Ovary (tissue), 7 donors: ENCODE measurements at regions not wholly inside any gene's neighbourhood (a gene's known extent, or its start where the extent isn't known, plus 50 kb on each side); places are given as distances from the start of the nearest gene placed in this dataset.
"Not testable (repeated sequence)": the region's sequence is repeated elsewhere in the genome, so short reads cannot be mapped to it uniquely, and the experiment has no call there.

Experiments
- DNase-seq, 5 donors: peaks; one replicate each; pipeline ENCODE4 v3.0.0-alpha.2; 2019 to 2020
- H3K27ac ChIP-seq, 2 donors: fragments of 200-600 bp; one replicate each; pipeline versions ENCODE4 v1.5.1 to v1.8.0; 2019 to 2022
- H3K27me3 ChIP-seq: fragments of 200-600 bp; one replicate; pipeline ENCODE4 v1.8.0; 2022
- H3K36me3 ChIP-seq: fragments of 200-600 bp; sonication (generic); one replicate; pipeline ENCODE4 v1.5.1; 2019
- H3K4me1 ChIP-seq: one replicate; pipeline ENCODE4 v1.8.1; 2013; ENCODE audit warnings: mild to moderate bottlenecking, moderate library complexity; ENCODE audit not compliant: insufficient read depth
- H3K4me3 ChIP-seq: fragments of 200-600 bp; sonication (generic); one replicate; pipeline ENCODE4 v1.5.1; 2017
- H3K9me3 ChIP-seq, 2 donors: fragments of 200-600 bp in 1 of 2; sonication (generic) in 1 of 2; one replicate each; pipeline versions ENCODE4 v1.5.1 to v1.8.1; 2013 to 2019; ENCODE audit warnings: mild to moderate bottlenecking in 1 of 2, moderate library complexity in 1 of 2
- EP300 ChIP-seq: sonication (generic); formaldehyde crosslinking; IDR thresholded peaks from one replicate; pipeline ENCODE4 v1.6.1; 2017; ENCODE audit warnings: antibody characterized with exemption
- POLR2A ChIP-seq: fragments of 450-650 bp; IDR thresholded peaks from one replicate; pipeline ENCODE4 v1.6.1; 2017; ENCODE audit warnings: antibody characterized with exemption, mild to moderate bottlenecking, moderate library complexity
- WGBS, 3 donors: extraction: QIAGEN DNeasy Blood & Tissue Kit in 1 of 3; methylation state at CpG; one replicate each; pipeline versions ENCODE4 v1.1.5 to v1.1.7; 2013 to 2017; 5-methylcytosine and 5-hydroxymethylcytosine counted together
- intact Hi-C, 4 donors: fragments of 100-400 bp; cut with DNase I; formaldehyde crosslinking; loops; one replicate each; pipeline versions ENCODE4 v1.11.0 to v1.15.1; 2022 to 2023
- TF ChIP-seq, protein P1 (sequence below), 3 donors: fragments of 450-650 bp in 2 of 3; fragments of 200-600 bp in 1 of 3; IDR thresholded peaks; one replicate each; pipeline versions ENCODE4 v1.5.1 to v1.8.0; 2016 to 2022; ENCODE audit warnings: antibody characterized with exemption in 3 of 3, mild to moderate bottlenecking in 1 of 3
- donor health status: DM: no; HTN: no; CAD: no; lungs with moderate emphysema.
- donor health status: DM: no; HTN: no; CAD: no.
- donor health status: Bipolar disorder and iron deficiency.
- donor health status: DM: no; HTN: no; CAD: no.
- donor health status: DM: yes; HTN: yes; CAD: no.

DNA sequence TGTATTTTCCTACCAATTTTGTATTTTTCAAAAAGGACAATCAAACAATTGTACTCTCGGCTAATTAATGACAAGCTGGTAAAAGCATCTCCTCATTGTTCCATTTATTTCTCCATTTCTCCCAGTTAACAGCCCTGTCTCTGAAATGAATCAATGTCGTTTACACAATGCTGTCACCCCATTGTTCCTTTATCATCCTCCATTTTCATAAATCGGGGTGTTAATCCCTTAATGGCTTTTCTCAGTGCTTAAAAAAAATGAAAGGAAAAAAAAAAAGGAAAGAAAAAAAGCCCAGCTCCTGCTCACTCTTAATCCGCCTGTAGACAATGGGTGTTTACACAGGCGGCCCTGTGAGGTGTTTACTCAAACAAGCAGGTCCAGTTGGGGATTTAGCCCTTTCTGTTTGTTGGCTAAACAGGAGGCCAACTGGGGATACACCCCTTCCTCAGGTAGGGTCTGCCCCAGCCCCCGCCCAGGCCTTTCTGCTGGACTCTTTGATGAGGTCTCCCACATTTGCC, 86.8 kb upstream of the SALL1 start:
- no peaks in the 10 kb centered on the region for H3K9me3 ChIP-seq
- TF ChIP-seq POLR2A = no peak
- TF ChIP-seq, protein P1, sequence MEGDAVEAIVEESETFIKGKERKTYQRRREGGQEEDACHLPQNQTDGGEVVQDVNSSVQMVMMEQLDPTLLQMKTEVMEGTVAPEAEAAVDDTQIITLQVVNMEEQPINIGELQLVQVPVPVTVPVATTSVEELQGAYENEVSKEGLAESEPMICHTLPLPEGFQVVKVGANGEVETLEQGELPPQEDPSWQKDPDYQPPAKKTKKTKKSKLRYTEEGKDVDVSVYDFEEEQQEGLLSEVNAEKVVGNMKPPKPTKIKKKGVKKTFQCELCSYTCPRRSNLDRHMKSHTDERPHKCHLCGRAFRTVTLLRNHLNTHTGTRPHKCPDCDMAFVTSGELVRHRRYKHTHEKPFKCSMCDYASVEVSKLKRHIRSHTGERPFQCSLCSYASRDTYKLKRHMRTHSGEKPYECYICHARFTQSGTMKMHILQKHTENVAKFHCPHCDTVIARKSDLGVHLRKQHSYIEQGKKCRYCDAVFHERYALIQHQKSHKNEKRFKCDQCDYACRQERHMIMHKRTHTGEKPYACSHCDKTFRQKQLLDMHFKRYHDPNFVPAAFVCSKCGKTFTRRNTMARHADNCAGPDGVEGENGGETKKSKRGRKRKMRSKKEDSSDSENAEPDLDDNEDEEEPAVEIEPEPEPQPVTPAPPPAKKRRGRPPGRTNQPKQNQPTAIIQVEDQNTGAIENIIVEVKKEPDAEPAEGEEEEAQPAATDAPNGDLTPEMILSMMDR (IDR thresholded peaks at IDR 0.05) = no peak
- TF ChIP-seq EP300 = no peak
- WGBS, 3 donors = 79 to 90% (median 85%) methylated on average over 6 of the region's 6 CpGs
- H3K4me1 ChIP-seq = no peaks in the 10 kb centered on the region
- H3K27me3 ChIP-seq = no peaks in the 10 kb centered on the region
- H3K27ac ChIP-seq = no peak overlapping the region
- intact Hi-C loops = no loop called here
- H3K36me3 ChIP-seq = no peaks in the 10 kb centered on the region
- DNase-seq = no peak
- H3K4me3 ChIP-seq = no peak overlapping the region

DNA sequence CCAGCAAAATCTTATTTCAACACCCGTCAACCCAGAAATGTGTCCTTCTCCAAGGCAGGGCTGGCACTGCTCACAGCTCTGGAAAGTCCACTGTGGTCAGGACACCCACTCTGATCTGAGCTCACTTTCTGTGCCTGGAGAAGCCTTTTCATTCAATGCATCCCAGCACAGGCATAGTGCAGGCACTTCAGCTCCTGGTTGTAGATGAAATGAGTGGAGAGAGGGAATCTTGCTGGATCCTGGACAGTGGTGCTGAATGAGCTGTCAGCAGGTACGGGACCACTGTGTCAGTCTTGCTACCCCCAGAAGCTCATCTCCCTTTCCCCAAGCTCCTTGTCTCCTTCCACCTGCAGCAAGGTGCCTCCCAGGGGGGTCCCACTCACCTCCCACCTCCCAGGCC, 86.1 kb upstream of the SALL1 start:
- 76 to 98% (median 86%) methylated on average over 2 of the region's 2 CpGs for WGBS, 3 donors
- H3K36me3 ChIP-seq = no peaks in the 10 kb centered on the region
- no peaks in the 10 kb centered on the region for H3K4me1 ChIP-seq
- DNase-seq = no peak
- intact Hi-C loops = no loop called here
- H3K27me3 ChIP-seq = no peaks in the 10 kb centered on the region
- no peak overlapping the region for H3K27ac ChIP-seq
- H3K9me3 ChIP-seq = no peaks in the 10 kb centered on the region
- no peak overlapping the region for H3K4me3 ChIP-seq
- TF ChIP-seq POLR2A (no peak), EP300 (no peak)
- TF ChIP-seq, protein P1 (IDR thresholded peaks at IDR 0.05) = no peak

DNA sequence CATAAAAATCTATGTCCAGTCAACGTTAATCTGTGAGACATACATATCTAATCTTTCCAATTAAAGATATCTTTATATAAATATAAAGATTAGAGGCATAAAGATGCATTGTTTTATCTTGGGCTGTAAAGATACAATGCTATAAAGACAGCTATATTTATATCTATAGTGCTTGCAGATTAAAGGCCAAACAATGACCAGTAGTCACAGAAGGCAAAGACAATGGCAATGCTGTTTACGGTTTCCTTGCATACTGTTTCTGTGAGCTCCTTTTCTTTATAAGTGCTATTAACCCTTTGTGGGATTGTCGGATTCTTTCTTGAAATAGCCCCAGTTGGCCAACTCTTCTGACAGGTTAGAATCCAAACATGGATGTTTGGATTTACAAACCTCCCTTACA, 85.5 kb upstream of the SALL1 start:
- intact Hi-C loops = no loop called here
- 64 to 75% (median 69%) methylated on average over 3 of the region's 3 CpGs for WGBS, 3 donors
- no peaks in the 10 kb centered on the region for H3K4me1 ChIP-seq
- TF ChIP-seq, protein P1 (IDR thresholded peaks at IDR 0.05) = no peak
- no peak for TF ChIP-seq POLR2A
- TF ChIP-seq EP300 = no peak
- no peaks in the 10 kb centered on the region for H3K36me3 ChIP-seq
- H3K4me3 ChIP-seq = no peak overlapping the region
- no peaks in the 10 kb centered on the region for H3K9me3 ChIP-seq
- no peak for DNase-seq
- no peak overlapping the region for H3K27ac ChIP-seq
- H3K27me3 ChIP-seq = no peaks in the 10 kb centered on the region

DNA sequence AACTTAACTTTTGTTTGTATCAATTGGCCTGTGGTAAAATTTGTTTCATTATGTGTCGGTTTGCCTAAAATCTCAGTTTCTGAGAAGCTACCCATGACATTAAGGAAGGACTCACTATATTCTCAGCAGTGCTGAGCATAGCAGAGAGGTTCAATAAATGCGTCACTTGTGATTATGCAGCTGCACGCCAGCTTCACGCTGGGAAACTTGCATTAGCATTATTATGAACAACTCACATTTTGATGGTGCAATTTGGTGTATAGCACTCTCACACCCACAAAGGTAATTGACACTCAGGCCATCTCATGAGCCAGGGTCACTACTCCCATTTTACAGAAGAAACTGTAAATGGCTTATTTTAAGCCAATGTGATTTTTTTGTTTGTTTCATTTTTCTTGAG, 80.6 kb upstream of the SALL1 start:
- no peak for DNase-seq
- intact Hi-C loops = no loop called here
- 56 to 70% (median 65%) methylated on average over 4 of the region's 4 CpGs for WGBS, 3 donors

DNA sequence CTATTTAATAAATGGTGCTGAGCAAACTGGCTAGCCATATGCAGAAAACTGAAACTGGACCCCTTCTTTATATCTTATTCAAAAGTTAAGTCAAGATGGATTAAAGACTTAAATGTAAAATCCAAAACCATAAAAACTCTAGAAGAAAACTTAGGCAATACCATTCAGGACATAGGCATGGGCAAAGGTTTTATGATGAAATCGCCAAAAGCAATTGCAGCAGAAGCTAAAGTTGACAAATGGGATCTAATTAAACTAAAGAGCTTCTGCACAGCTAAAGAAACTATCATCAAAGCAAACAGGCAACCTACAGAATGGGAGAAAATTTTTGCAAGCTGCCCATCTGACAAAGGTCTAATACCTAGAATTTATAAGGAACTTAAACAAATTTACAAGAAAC, 79.0 kb upstream of the SALL1 start:
- DNase-seq, H3K27ac ChIP-seq, intact Hi-C loops, H3K4me1 ChIP-seq, H3K9me3 ChIP-seq, H3K4me3 ChIP-seq, H3K36me3 ChIP-seq, H3K27me3 ChIP-seq: not testable (repeated sequence)
- 84 to 94% (median 92%) methylated on average over 1 of the region's 1 CpG for WGBS, 3 donors

More for the DNA sequence above, 80.6 kb upstream of the SALL1 start:
- Histone ChIP-seq H3K9me3 (no peaks in the 10 kb centered on the region), H3K36me3 (no peaks in the 10 kb centered on the region), H3K27ac (no peak overlapping the region), H3K27me3 (no peaks in the 10 kb centered on the region), H3K4me1 (no peaks in the 10 kb centered on the region), H3K4me3 (no peak overlapping the region)
- TF ChIP-seq EP300 = no peak
- no peak for TF ChIP-seq POLR2A
- TF ChIP-seq, protein P1 (IDR thresholded peaks at IDR 0.05) = no peak
